HFFc6 (cell line): ENCODE measurements at regions not wholly inside any gene's neighbourhood (a gene's known extent, or its start where the extent isn't known, plus 50 kb on each side); places are given as distances from the start of the nearest gene placed in this dataset.
"Not testable (repeated sequence)": the region's sequence is repeated elsewhere in the genome, so short reads cannot be mapped to it uniquely, and the experiment has no call there.

ENCODE experiments used
- DNase-seq: peaks from one replicate; pipeline ENCODE4 v3.0.0-alpha.2; 2018
- H3K27ac Mint-ChIP-seq: 2 replicates; pipeline ENCODE4 v1.8.0; 2020; ENCODE audit warnings: mild to moderate bottlenecking, mixed read lengths
- H3K27me3 Mint-ChIP-seq: 2 replicates; pipeline ENCODE4 v1.8.0; 2021; ENCODE audit warnings: mild to moderate bottlenecking, moderate library complexity, mixed read lengths; ENCODE audit not compliant: insufficient read depth
- H3K36me3 Mint-ChIP-seq: 2 replicates; pipeline ENCODE4 v1.8.0; 2021; ENCODE audit warnings: low read depth, mixed read lengths
- H3K4me1 Mint-ChIP-seq: 2 replicates; pipeline ENCODE4 v1.8.0; 2020; ENCODE audit warnings: low read depth, mixed read lengths
- H3K4me3 Mint-ChIP-seq: 2 replicates; pipeline ENCODE4 v1.8.0; 2020; ENCODE audit warnings: mild to moderate bottlenecking, moderate library complexity, mixed read lengths
- H3K9me3 Mint-ChIP-seq: 2 replicates; pipeline ENCODE4 v1.8.0; 2020; ENCODE audit warnings: mild to moderate bottlenecking, mixed read lengths
- CTCF ChIP-seq: fragments of 200-600 bp; sonication (generic); IDR thresholded peaks from 2 replicates; pipeline ENCODE4 v1.5.0; 2021; ENCODE audit warnings: antibody characterized with exemption, mild to moderate bottlenecking

- H3K27me3 Mint-ChIP-seq: no peaks in the 10 kb centered on the region
- H3K36me3 Mint-ChIP-seq: peaks cover 1% of the 10 kb centered on the region
These were observed 632.6 kb upstream of the COX7C start for GRCh38 chr5:85985167-85985566.

DNA sequence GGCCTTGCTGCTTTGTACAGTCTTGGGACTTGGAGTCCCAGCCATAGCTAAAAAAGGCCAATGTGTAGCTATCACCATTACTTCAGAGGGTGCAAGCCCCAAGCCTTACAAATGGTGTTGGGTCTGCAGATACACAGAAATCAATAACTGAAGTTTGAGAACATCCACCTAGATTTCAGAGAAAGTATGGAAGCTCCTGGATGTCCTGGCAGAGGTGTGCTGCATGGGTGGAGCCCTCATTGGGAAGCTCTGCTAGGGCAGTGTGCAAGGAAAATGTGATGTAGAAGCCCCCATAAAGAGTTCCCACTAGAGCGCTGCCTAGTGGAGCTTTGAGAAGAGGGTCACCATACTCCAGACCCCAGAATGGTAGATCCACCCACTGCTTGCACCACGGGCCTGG, 626.7 kb upstream of the COX7C start:
- Mint-ChIP-seq H3K4me1 (no peaks in the 10 kb centered on the region), H3K27ac (no peak overlapping the region), H3K27me3 (no peaks in the 10 kb centered on the region), H3K9me3 (peaks cover 30% of the 10 kb centered on the region), H3K4me3 (no peak overlapping the region), H3K36me3 (peaks cover 5% of the 10 kb centered on the region)
- TF ChIP-seq CTCF: no peak
- no peak for DNase-seq

More at GRCh38 chr5:85985167-85985566, 632.6 kb upstream of the COX7C start:
- peaks cover 14% of the 10 kb centered on the region for H3K9me3 Mint-ChIP-seq
- no peaks in the 10 kb centered on the region for H3K4me1 Mint-ChIP-seq
- H3K4me3 Mint-ChIP-seq: no peak overlapping the region
- no peak for DNase-seq
- no peak overlapping the region for H3K27ac Mint-ChIP-seq
- no peak for TF ChIP-seq CTCF

DNA sequence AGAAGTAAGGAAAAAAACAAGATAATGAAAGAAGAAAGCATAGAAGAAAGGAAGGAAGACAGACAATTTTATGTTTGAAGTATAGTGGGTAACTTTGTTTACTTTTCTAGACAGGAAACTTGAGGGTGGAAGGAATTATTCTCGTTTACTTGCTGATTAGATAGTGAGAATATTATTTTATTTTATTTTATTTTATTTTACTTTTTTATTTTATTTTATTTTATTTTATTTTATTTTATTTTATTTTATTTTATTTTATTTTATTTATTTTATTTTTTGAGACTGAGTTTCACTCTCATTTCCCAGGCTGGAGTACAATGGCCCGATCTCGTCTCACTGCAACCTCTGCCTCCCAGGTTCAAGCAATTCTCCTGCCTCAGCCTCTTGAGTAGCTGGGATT, 623.1 kb upstream of the COX7C start:
- not testable (repeated sequence) for H3K27ac Mint-ChIP-seq, H3K4me1 Mint-ChIP-seq, H3K4me3 Mint-ChIP-seq, H3K27me3 Mint-ChIP-seq, DNase-seq, H3K36me3 Mint-ChIP-seq
- peaks cover 43% of the 10 kb centered on the region for H3K9me3 Mint-ChIP-seq

GRCh38 chr5:85998656-85999055, 619.1 kb upstream of the COX7C start:
- Mint-ChIP-seq H3K4me3 (no peak overlapping the region), H3K27ac (no peak overlapping the region), H3K4me1 (no peaks in the 10 kb centered on the region), H3K27me3 (no peaks in the 10 kb centered on the region; the same call in 1 of the 2 replicates), H3K36me3 (no peaks in the 10 kb centered on the region), H3K9me3 (peaks cover 29% of the 10 kb centered on the region)
- no peak for TF ChIP-seq CTCF
- DNase-seq: no peak

DNA sequence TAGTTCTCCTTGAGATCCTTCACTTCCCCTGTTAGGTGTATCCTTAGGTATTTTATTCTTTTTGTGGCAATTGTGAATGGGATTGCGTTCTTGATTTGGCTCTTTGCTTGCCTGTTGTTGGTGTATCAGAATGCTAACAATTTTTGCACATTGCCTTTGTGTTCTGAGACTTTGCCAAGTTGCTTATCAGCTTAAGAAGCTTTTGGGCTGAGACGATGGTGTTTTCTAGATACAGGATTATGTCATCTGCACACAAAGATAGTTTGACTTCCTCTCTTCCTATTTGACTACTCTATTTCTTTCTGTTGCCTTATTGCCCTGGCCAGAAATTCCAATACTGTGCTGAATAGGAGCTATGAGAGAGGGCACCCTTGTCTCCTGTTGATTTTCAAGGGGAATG, 609.4 kb upstream of the COX7C start:
- no peak overlapping the region for H3K27ac Mint-ChIP-seq
- DNase-seq: no peak
- no peaks in the 10 kb centered on the region for H3K36me3 Mint-ChIP-seq
- peaks cover 48% of the 10 kb centered on the region for H3K9me3 Mint-ChIP-seq
- TF ChIP-seq CTCF: no peak
- peaks cover 1% of the 10 kb centered on the region; the same call in 1 of the 2 replicates for H3K27me3 Mint-ChIP-seq
- H3K4me1 Mint-ChIP-seq: no peaks in the 10 kb centered on the region
- no peak overlapping the region for H3K4me3 Mint-ChIP-seq

- Mint-ChIP-seq H3K27me3 (peaks cover 1% of the 10 kb centered on the region; the same call in 1 of the 2 replicates), H3K36me3 (no peaks in the 10 kb centered on the region)
- no peak for DNase-seq
These were observed 609.0 kb upstream of the COX7C start for GRCh38 chr5:86008704-86009103.

More at GRCh38 chr5:86008704-86009103, 609.0 kb upstream of the COX7C start:
- TF ChIP-seq CTCF: no peak
- Mint-ChIP-seq H3K27ac (no peak overlapping the region), H3K4me3 (no peak overlapping the region), H3K9me3 (peaks cover 48% of the 10 kb centered on the region), H3K4me1 (no peaks in the 10 kb centered on the region)
